Body of pancreas (tissue), 4 donors: ENCODE measurements at regions not wholly inside any gene's neighbourhood (a gene's known extent, or its start where the extent isn't known, plus 50 kb on each side); places are given as distances from the start of the nearest gene placed in this dataset.

Experiments used
- ATAC-seq: fragments of 150-250 bp; one replicate; pipeline ENCODE4 v1.9.1; 2016
- DNase-seq, 4 donors: peaks; one replicate each; pipeline ENCODE4 v3.0.0-alpha.2; 2019
- H3K27ac ChIP-seq, 4 donors: fragments of 200-600 bp; sonication (generic); 1 replicate in 3 of 4; 2 replicates in 1 of 4; pipeline versions ENCODE4 v1.5.1 to v1.6.1; 2016 to 2019; ENCODE audit warnings: mild to moderate bottlenecking in 1 of 4, mixed read lengths in 1 of 4, moderate library complexity in 1 of 4
- H3K27me3 ChIP-seq, 2 donors: fragments of 200-600 bp; sonication (generic); one replicate each; pipeline ENCODE4 v1.6.0; 2016; ENCODE audit warnings: mild to moderate bottlenecking in 1 of 2
- H3K36me3 ChIP-seq, 2 donors: fragments of 200-600 bp; sonication (generic); replicated peaks in 1 of 2; 2 replicates each; pipeline ENCODE4 v1.5.1; 2016; ENCODE audit warnings: low read depth in 2 of 2; ENCODE audit not compliant: insufficient read depth in 1 of 2
- H3K4me1 ChIP-seq: fragments of 200-600 bp; sonication (generic); one replicate; pipeline ENCODE4 v1.6.0; 2016
- H3K4me3 ChIP-seq, 2 donors: fragments of 200-600 bp; sonication (generic); 1 replicate in 1 of 2; 2 replicates in 1 of 2; pipeline ENCODE4 v1.5.1; 2016 to 2019
- H3K9me3 ChIP-seq, 3 donors: fragments of 200-600 bp; sonication (generic); 1 replicate in 2 of 3; 2 replicates in 1 of 3; pipeline ENCODE4 v1.5.1; 2016
- POLR2A ChIP-seq, 3 donors: fragments of 450-650 bp; IDR thresholded peaks; one replicate each; pipeline ENCODE4 v1.6.1; 2016; ENCODE audit warnings: antibody characterized with exemption in 3 of 3, mild to moderate bottlenecking in 2 of 3
- WGBS, 2 donors: methylation state at CpG; one replicate each; pipeline ENCODE4 v1.1.5; 2017; 5-methylcytosine and 5-hydroxymethylcytosine counted together
- intact Hi-C: fragments of 100-400 bp; cut with DNase I; formaldehyde crosslinking; loops from one replicate; pipeline ENCODE4 v1.15.1; 2023
- TF ChIP-seq, protein P1 (sequence below), 7 experiments: fragments of 450-650 bp in 4 of 7; fragments of 200-600 bp in 3 of 7; sonication (generic) in 3 of 7; IDR thresholded peaks; one replicate each; pipeline ENCODE4 v1.5.1; 2016 to 2019; ENCODE audit warnings: antibody characterized with exemption in 7 of 7

DNA sequence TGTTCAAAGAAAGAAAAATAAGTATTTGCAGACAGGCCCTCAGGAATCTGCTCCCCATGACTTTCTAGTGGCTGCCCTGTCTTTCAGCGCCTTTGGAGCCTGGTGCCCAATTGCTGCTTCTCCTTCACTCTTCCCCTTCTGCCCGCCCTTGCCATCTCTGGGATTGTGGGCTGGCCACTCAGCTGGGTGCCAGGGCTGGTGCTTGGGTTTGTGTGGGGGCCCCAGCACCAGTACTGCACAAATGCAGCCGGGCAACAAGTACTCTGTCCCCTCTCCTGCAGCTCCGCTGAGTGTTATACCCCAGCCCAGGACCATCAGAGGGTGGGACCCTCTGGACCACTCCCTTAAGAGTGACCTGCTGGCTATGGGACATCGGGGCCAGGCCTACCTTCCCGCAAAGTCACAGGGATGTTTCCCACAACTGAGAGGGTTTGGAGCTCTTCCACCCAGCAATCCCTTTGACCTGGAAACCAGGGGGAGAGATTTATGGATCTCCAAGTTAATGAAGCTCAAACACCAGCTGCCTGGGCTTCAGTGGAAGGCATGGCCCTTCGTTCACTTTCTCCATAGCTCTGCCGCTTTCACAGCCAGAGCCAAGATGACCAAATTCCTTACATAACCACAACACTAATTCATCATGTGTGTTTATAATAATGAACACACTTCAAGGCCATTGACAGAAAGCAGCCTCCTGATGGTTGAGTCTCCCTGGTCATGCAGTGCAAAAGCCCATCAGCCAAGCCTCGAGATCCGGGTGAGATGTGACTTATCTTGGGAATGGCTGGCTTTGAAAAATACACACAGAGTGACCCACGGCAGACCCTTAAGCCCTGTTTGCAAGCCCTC is 313.9 kb upstream of the ZNF32 start:
- H3K27ac ChIP-seq: peak overlapping the region in 3 of 4 donors; percentile 22 to 59 (median 43)
- ATAC-seq (no peak), DNase-seq (no peak)
- 69 to 76% methylated on average over 8 to 11 of the region's 11 CpGs for WGBS, 2 donors
- no peak for TF ChIP-seq POLR2A (IDR thresholded peaks at IDR 0.05)
- TF ChIP-seq, protein P1, sequence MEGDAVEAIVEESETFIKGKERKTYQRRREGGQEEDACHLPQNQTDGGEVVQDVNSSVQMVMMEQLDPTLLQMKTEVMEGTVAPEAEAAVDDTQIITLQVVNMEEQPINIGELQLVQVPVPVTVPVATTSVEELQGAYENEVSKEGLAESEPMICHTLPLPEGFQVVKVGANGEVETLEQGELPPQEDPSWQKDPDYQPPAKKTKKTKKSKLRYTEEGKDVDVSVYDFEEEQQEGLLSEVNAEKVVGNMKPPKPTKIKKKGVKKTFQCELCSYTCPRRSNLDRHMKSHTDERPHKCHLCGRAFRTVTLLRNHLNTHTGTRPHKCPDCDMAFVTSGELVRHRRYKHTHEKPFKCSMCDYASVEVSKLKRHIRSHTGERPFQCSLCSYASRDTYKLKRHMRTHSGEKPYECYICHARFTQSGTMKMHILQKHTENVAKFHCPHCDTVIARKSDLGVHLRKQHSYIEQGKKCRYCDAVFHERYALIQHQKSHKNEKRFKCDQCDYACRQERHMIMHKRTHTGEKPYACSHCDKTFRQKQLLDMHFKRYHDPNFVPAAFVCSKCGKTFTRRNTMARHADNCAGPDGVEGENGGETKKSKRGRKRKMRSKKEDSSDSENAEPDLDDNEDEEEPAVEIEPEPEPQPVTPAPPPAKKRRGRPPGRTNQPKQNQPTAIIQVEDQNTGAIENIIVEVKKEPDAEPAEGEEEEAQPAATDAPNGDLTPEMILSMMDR (IDR thresholded peaks at IDR 0.05): no peak
- intact Hi-C loops: no loop called here
- H3K4me1 ChIP-seq: peaks cover 15% of the 10 kb centered on the region
- no peaks in the 10 kb centered on the region for H3K9me3 ChIP-seq
- no peaks in the 10 kb centered on the region for H3K27me3 ChIP-seq
- no peaks in the 10 kb centered on the region for H3K36me3 ChIP-seq
- no peak overlapping the region for H3K4me3 ChIP-seq

DNA sequence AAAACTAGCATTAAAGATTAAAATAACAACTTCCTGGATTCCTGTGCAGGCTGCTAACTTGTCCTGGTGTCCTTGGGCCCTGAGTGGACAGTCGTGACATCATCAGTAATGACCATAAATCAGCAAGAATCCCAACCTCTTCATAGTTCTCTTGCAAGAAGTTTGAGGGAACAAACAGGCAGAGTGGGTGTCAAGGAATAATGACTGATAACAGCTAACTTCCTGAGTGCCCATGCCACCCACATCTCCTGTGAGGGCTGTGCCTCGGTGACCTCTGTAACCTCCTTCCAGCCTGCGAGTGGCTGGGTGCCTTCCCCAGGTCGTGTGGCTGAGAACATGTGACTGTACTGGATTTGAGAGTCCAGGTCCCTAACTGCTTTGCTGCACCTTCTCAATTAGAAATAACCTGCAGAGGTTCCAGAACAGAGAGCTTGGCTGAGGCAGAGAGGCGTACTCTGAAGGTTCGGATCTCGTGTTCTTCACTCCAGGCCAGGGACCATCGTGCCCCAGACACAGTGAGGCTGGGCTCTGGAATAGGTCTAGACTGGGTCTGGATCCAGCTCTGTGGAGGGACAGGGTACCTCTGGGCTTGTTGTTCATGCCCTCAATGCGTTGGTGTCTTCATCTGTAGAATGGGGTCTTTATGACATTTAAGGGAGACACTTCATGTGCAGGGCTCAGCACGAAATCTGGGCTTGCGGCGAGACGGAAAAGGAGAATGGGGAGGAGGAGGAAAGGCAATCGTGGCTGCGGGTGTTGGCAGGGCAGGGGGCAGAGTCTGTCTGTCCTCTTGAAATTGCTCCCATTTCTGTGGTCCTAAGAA is 313.1 kb upstream of the ZNF32 start:
- ATAC-seq (peak; percentile 78), DNase-seq (peak; percentile 32 to 62 (median 48))
- no peak for TF ChIP-seq POLR2A (IDR thresholded peaks at IDR 0.05)
- TF ChIP-seq, protein P1 (IDR thresholded peaks at IDR 0.05): no peak
- intact Hi-C loops: no loop called here
- Histone ChIP-seq H3K9me3 (no peaks in the 10 kb centered on the region), H3K27me3 (no peaks in the 10 kb centered on the region), H3K36me3 (no peaks in the 10 kb centered on the region), H3K4me3 (no peak overlapping the region), H3K27ac (peak overlapping the region; percentile 22 to 59 (median 50)), H3K4me1 (peaks cover 15% of the 10 kb centered on the region)
- 76 to 77% methylated on average over 14 to 15 of the region's 15 CpGs for WGBS, 2 donors

DNA sequence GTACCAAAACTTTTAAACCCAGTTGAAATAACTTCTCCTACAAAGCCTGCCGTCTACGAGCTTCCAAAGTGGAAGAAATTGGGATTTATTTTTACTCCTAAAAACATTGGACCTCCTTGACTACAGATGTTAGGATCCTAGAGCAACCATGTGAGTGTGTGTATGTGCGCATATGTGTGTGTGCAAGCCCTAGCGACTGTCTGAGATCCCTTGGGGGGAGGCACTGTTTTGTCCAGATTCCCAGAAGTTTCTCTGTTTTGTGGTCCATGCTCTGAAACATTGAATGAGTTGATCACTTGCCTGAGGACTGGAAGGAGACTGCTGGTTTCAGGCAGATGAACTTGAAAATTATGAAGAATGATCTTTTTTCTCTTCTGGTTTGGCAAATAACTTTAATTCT is 312.3 kb upstream of the ZNF32 start:
- intact Hi-C loops: no loop called here
- WGBS, 2 donors: 84 to 91% methylated on average over 4 of the region's 4 CpGs
- no peak for ATAC-seq
- no peak for DNase-seq
- H3K4me1 ChIP-seq: peaks cover 15% of the 10 kb centered on the region
- no peaks in the 10 kb centered on the region for H3K36me3 ChIP-seq
- no peak overlapping the region for H3K4me3 ChIP-seq
- peak overlapping the region in 3 of 4 donors; percentile 43 to 59 (median 56) for H3K27ac ChIP-seq
- TF ChIP-seq, protein P1 (IDR thresholded peaks at IDR 0.05): no peak
- no peak for TF ChIP-seq POLR2A (IDR thresholded peaks at IDR 0.05)
- H3K9me3 ChIP-seq: no peaks in the 10 kb centered on the region
- H3K27me3 ChIP-seq: no peaks in the 10 kb centered on the region

GRCh38 chr10:43960477-43960876 is 311.8 kb upstream of the ZNF32 start:
- Histone ChIP-seq H3K9me3 (no peaks in the 10 kb centered on the region), H3K36me3 (no peaks in the 10 kb centered on the region), H3K4me1 (peaks cover 15% of the 10 kb centered on the region), H3K27ac (peak overlapping the region in 1 of 4 donors; percentile 59), H3K27me3 (no peaks in the 10 kb centered on the region), H3K4me3 (no peak overlapping the region)
- DNase-seq: no peak
- 91 to 96% methylated on average over 4 of the region's 4 CpGs for WGBS, 2 donors
- ATAC-seq: no peak
- intact Hi-C loops: no loop called here
- TF ChIP-seq, protein P1 (IDR thresholded peaks at IDR 0.05): no peak
- no peak for TF ChIP-seq POLR2A (IDR thresholded peaks at IDR 0.05)
